Keratinocyte (primary cell): ENCODE measurements at regions not wholly inside any gene's neighbourhood (a gene's known extent, or its start where the extent isn't known, plus 50 kb on each side); places are given as distances from the start of the nearest gene placed in this dataset.

Experiments used
- DNase-seq: peaks from one replicate; pipeline ENCODE4 v3.0.0-alpha.2; 2011; ENCODE audit warnings: low read depth, missing footprints, low spot score
- FAIRE-seq: peaks from 2 replicates; lab custom pipeline; 2011; peaks lifted over from hg19 to GRCh38; lab: Jason Lieb, UNC
- H2AFZ ChIP-seq: 2 replicates; pipeline ENCODE4 v1.6.0; 2012; ENCODE audit warnings: low read length, control low read depth, inconsistent platforms; ENCODE audit not compliant: control insufficient read depth
- H3K27ac ChIP-seq: 2 replicates; pipeline ENCODE4 v1.5.1; 2011; ENCODE audit warnings: low read length; ENCODE audit not compliant: control insufficient read depth, insufficient read depth
- H3K27me3 ChIP-seq: 3 replicates; pipeline ENCODE4 v1.6.0; 2011; ENCODE audit warnings: low read length; ENCODE audit not compliant: control insufficient read depth, insufficient read depth; ENCODE audit errors: extremely low read depth
- H3K36me3 ChIP-seq, 2 experiments: 2 replicates in 1 of 2; 3 replicates in 1 of 2; pipeline ENCODE4 v1.5.1; 2011; ENCODE audit warnings: low read length in 2 of 2, mild to moderate bottlenecking in 1 of 2; ENCODE audit not compliant: control insufficient read depth in 2 of 2, insufficient read depth in 2 of 2; ENCODE audit errors: extremely low read depth in 1 of 2
- H3K4me1 ChIP-seq: 3 replicates; pipeline ENCODE4 v1.5.1; 2011; ENCODE audit warnings: low read length; ENCODE audit not compliant: control insufficient read depth, insufficient read depth; ENCODE audit errors: extremely low read depth
- H3K4me2 ChIP-seq: 3 replicates; pipeline ENCODE4 v1.6.0; 2011; ENCODE audit warnings: low read depth, low read length; ENCODE audit not compliant: control insufficient read depth, insufficient read depth; ENCODE audit errors: extremely low read depth
- H3K4me3 ChIP-seq, 3 experiments: fragments of 200-600 bp in 1 of 3; sonication (generic) in 1 of 3; 2 replicates in 2 of 3; 3 replicates in 1 of 3; pipeline ENCODE4 v1.5.1; 2011 to 2016; ENCODE audit warnings: low read length in 3 of 3, mild to moderate bottlenecking in 3 of 3, control low read depth in 2 of 3, inconsistent platforms in 1 of 3, low read depth in 1 of 3, mixed read lengths in 1 of 3, mixed run types in 1 of 3, moderate library complexity in 1 of 3; ENCODE audit not compliant: control insufficient read depth in 2 of 3, insufficient read depth in 2 of 3; ENCODE audit errors: extremely low read depth in 1 of 3
- H3K79me2 ChIP-seq: 2 replicates; pipeline ENCODE4 v1.6.0; 2012; ENCODE audit warnings: low read length; ENCODE audit not compliant: control insufficient read depth, insufficient read depth
- H3K9ac ChIP-seq: 3 replicates; pipeline ENCODE4 v1.6.0; 2011; ENCODE audit warnings: low read length; ENCODE audit not compliant: control insufficient read depth, insufficient read depth; ENCODE audit errors: extremely low read depth
- H3K9me1 ChIP-seq: 3 replicates; pipeline ENCODE4 v1.6.0; 2011; ENCODE audit warnings: low read length; ENCODE audit not compliant: control insufficient read depth, insufficient read depth; ENCODE audit errors: extremely low read depth
- H3K9me3 ChIP-seq: 2 replicates; pipeline ENCODE4 v1.5.1; 2012; ENCODE audit warnings: low read depth, low read length; ENCODE audit not compliant: control insufficient read depth
- H4K20me1 ChIP-seq: 3 replicates; pipeline ENCODE4 v1.6.0; 2011; ENCODE audit warnings: low read length; ENCODE audit not compliant: control insufficient read depth, insufficient read depth; ENCODE audit errors: extremely low read depth
- EZH2 ChIP-seq: IDR thresholded peaks from one replicate; pipeline ENCODE4 v1.6.1; 2012; ENCODE audit warnings: inconsistent platforms, mild to moderate bottlenecking, low read length, moderate library complexity
- dilution Hi-C: fragments of 300-500 bp; cut with MboI; formaldehyde crosslinking; loops from one replicate; pipeline ENCODE4 v1.7.0; 2020; ENCODE audit warnings: low sequenced_read_pairs; ENCODE audit not compliant: extremely low pct_ligation_motif_present
- TF ChIP-seq, protein P1 (sequence below), 3 experiments: IDR thresholded peaks in 1 of 3; conservative IDR thresholded peaks in 1 of 3; optimal IDR thresholded peaks in 1 of 3; 2 replicates in 2 of 3; 3 replicates in 1 of 3; pipeline versions ENCODE3 to v1.5.1; 2011; ENCODE audit warnings: low read length in 3 of 3, mild to moderate bottlenecking in 3 of 3, moderate library complexity in 2 of 3, control low read depth in 1 of 3, inconsistent platforms in 1 of 3; ENCODE audit not compliant: insufficient read depth in 2 of 3; ENCODE audit errors: extremely low read depth in 1 of 3

DNA sequence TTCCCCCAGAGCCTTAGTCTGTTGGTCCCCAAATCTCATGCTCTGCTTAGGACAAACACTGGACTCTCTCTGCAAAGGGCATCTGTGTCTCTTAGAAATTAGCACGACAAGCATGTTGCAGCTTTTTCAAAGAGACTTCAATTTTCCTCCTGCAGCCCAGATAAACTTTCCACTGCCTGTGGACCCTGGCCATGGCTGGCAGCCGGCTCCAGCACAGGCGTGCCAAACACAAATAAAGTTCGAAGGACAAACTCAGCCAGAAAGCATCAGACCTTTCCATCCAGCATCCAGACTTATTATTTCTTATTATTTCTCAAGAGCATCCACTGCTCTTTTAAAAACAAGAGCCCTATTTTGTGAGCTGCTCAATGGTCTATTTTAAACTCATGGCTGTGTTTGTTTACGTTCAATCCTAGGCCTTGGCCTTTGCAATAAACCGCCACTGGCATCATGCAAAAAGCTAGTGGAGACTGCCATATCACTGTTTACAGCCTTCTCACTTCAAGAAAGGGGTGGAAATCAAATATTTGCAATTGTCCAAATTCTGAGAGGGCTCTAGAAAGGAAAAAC is 300.8 kb downstream of the BCL11A start:
- H2AFZ ChIP-seq, result no peak overlapping the region
- no peak overlapping the region for H3K4me3 ChIP-seq
- DNase-seq (no peak), FAIRE-seq (no peak)
- no peak overlapping the region for H3K27ac ChIP-seq
- no peaks in the 10 kb centered on the region for H3K9me1 ChIP-seq
- H4K20me1 ChIP-seq, result no peaks in the 10 kb centered on the region
- no peaks in the 10 kb centered on the region for H3K79me2 ChIP-seq
- H3K4me2 ChIP-seq, result no peak overlapping the region
- no peaks in the 10 kb centered on the region for H3K4me1 ChIP-seq
- no peaks in the 10 kb centered on the region for H3K9me3 ChIP-seq
- no peak overlapping the region for H3K9ac ChIP-seq
- no peaks in the 10 kb centered on the region for H3K36me3 ChIP-seq
- TF ChIP-seq EZH2, result no peak
- TF ChIP-seq, protein P1, sequence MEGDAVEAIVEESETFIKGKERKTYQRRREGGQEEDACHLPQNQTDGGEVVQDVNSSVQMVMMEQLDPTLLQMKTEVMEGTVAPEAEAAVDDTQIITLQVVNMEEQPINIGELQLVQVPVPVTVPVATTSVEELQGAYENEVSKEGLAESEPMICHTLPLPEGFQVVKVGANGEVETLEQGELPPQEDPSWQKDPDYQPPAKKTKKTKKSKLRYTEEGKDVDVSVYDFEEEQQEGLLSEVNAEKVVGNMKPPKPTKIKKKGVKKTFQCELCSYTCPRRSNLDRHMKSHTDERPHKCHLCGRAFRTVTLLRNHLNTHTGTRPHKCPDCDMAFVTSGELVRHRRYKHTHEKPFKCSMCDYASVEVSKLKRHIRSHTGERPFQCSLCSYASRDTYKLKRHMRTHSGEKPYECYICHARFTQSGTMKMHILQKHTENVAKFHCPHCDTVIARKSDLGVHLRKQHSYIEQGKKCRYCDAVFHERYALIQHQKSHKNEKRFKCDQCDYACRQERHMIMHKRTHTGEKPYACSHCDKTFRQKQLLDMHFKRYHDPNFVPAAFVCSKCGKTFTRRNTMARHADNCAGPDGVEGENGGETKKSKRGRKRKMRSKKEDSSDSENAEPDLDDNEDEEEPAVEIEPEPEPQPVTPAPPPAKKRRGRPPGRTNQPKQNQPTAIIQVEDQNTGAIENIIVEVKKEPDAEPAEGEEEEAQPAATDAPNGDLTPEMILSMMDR (optimal IDR thresholded peaks at IDR 0.05 in 1 of 3, IDR thresholded peaks at IDR 0.05 in 1 of 3, conservative IDR thresholded peaks at IDR 0.05 in 1 of 3; ENCODE audit: extremely low read depth in 1 of 3, insufficient read depth in 2 of 3, low read length in 3 of 3), result no peak
- dilution Hi-C loops, result no loop called here
- no peaks in the 10 kb centered on the region for H3K27me3 ChIP-seq

DNA sequence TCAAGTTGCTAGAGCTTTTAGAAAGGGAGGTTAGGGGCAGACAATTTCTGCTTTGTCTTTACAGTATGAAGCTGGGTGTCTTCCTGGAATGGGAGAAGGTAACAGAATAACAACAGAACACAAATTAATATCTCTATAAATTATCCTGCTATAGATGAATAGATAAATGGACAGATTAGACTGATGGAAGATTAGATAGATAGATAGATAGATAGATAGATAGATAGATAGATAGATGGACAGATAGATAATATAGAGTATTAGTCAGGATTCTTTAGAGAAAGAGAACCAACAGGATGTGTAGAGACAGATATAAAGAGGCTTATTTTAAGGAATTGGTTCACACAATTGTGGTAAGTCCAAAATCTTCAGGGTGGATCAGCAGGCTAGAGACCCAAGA is 302.2 kb downstream of the BCL11A start:
- Histone ChIP-seq H3K36me3 (no peaks in the 10 kb centered on the region), H2AFZ (no peak overlapping the region), H3K4me3 (no peak overlapping the region), H3K4me2 (no peak overlapping the region), H3K27ac (no peak overlapping the region), H3K9me1 (no peaks in the 10 kb centered on the region), H3K9me3 (no peaks in the 10 kb centered on the region), H3K27me3 (no peaks in the 10 kb centered on the region), H4K20me1 (no peaks in the 10 kb centered on the region), H3K4me1 (no peaks in the 10 kb centered on the region), H3K9ac (no peak overlapping the region), H3K79me2 (no peaks in the 10 kb centered on the region)
- TF ChIP-seq, protein P1 (optimal IDR thresholded peaks at IDR 0.05 in 1 of 3, IDR thresholded peaks at IDR 0.05 in 1 of 3, conservative IDR thresholded peaks at IDR 0.05 in 1 of 3; ENCODE audit: extremely low read depth in 1 of 3, insufficient read depth in 2 of 3, low read length in 3 of 3), result no peak
- TF ChIP-seq EZH2, result no peak
- DNase-seq, result no peak
- no peak for FAIRE-seq
- dilution Hi-C loops, result no loop called here
